HFFc6 (cell line): ENCODE measurements at regions not wholly inside any gene's neighbourhood (a gene's known extent, or its start where the extent isn't known, plus 50 kb on each side); places are given as distances from the start of the nearest gene placed in this dataset.

ENCODE experiments used
- DNase-seq: peaks from one replicate; pipeline ENCODE4 v3.0.0-alpha.2; 2018
- H3K27ac Mint-ChIP-seq: 2 replicates; pipeline ENCODE4 v1.8.0; 2020; ENCODE audit warnings: mild to moderate bottlenecking, mixed read lengths
- H3K27me3 Mint-ChIP-seq: 2 replicates; pipeline ENCODE4 v1.8.0; 2021; ENCODE audit warnings: mild to moderate bottlenecking, moderate library complexity, mixed read lengths; ENCODE audit not compliant: insufficient read depth
- H3K36me3 Mint-ChIP-seq: 2 replicates; pipeline ENCODE4 v1.8.0; 2021; ENCODE audit warnings: low read depth, mixed read lengths
- H3K4me1 Mint-ChIP-seq: 2 replicates; pipeline ENCODE4 v1.8.0; 2020; ENCODE audit warnings: low read depth, mixed read lengths
- H3K4me3 Mint-ChIP-seq: 2 replicates; pipeline ENCODE4 v1.8.0; 2020; ENCODE audit warnings: mild to moderate bottlenecking, moderate library complexity, mixed read lengths
- H3K9me3 Mint-ChIP-seq: 2 replicates; pipeline ENCODE4 v1.8.0; 2020; ENCODE audit warnings: mild to moderate bottlenecking, mixed read lengths
- TF ChIP-seq, protein P1 (sequence below): fragments of 200-600 bp; sonication (generic); IDR thresholded peaks from 2 replicates; pipeline ENCODE4 v1.5.0; 2021; ENCODE audit warnings: antibody characterized with exemption, mild to moderate bottlenecking

DNA sequence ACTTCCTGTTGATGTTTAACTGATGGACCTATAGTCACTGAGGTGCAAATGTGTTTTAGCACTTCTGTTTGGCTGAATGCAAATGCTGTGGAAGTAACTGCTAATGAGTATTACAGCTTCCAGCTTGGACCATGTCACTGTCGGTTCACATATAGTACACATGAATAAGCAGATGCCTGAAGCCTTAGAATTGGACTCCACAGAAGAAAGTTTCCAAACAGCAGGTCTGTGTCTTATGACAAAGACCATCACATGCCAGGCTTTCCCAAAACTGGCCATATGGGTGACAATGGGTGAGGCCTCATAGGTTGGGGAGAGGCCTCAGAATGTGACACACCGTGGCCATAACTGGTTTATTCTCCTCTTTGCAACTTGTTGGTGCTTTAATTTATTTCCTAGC is 241.8 kb downstream of the WNT5A start:
- Mint-ChIP-seq H3K4me3 (no peak overlapping the region; the same call in 1 of the 2 replicates), H3K27me3 (no peaks in the 10 kb centered on the region), H3K36me3 (0 out of 2 replicates have a peak, but pooled peaks cover 9% of the 10 kb centered on the region), H3K27ac (no peak overlapping the region), H3K9me3 (peaks cover 8% of the 10 kb centered on the region), H3K4me1 (peaks cover 7% of the 10 kb centered on the region; the same call in 1 of the 2 replicates)
- DNase-seq, result no peak
- TF ChIP-seq, protein P1, sequence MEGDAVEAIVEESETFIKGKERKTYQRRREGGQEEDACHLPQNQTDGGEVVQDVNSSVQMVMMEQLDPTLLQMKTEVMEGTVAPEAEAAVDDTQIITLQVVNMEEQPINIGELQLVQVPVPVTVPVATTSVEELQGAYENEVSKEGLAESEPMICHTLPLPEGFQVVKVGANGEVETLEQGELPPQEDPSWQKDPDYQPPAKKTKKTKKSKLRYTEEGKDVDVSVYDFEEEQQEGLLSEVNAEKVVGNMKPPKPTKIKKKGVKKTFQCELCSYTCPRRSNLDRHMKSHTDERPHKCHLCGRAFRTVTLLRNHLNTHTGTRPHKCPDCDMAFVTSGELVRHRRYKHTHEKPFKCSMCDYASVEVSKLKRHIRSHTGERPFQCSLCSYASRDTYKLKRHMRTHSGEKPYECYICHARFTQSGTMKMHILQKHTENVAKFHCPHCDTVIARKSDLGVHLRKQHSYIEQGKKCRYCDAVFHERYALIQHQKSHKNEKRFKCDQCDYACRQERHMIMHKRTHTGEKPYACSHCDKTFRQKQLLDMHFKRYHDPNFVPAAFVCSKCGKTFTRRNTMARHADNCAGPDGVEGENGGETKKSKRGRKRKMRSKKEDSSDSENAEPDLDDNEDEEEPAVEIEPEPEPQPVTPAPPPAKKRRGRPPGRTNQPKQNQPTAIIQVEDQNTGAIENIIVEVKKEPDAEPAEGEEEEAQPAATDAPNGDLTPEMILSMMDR, result no peak

DNA sequence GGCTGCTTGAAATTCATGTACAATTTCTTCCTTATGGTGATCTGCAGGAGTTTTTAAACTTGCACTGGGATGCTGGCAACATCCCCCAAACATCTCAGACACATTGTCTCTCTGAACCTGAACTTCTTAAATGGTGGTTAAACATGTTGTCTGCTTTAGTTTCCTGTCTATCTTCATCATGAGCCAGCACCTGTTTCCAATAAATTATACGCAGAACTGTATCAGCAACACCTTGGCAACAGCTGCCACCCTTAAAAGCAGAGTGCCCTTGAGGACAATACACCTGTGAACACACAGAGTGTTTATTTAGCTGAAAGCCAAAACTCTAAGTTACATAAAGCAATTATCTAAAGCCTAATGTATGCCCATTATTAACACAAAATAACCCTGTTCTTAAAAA is 242.9 kb downstream of the WNT5A start:
- no peak overlapping the region for H3K4me3 Mint-ChIP-seq
- no peak for DNase-seq
- no peaks in the 10 kb centered on the region for H3K27me3 Mint-ChIP-seq

DNA sequence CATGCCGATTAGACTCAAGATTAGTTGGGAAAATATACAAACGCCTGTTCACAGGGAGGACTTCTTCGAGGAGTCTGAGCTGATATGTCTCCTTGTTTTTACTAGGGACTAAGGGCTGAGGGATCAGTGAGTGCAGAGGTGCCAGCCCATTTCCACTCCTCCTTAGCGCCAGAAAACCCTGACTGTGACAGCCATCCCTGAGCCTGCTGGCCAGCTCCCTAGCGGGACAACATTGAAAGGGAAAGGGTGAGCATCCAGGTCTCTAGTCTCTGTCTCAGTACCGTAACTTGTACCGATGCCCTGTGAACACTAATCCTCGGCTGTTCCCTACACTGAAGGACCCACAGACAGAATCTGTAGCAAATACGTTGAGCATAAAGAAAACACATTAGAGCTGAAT is 243.4 kb downstream of the WNT5A start:
- no peak overlapping the region for H3K27ac Mint-ChIP-seq
- peaks cover 7% of the 10 kb centered on the region; the same call in 1 of the 2 replicates for H3K4me1 Mint-ChIP-seq
- H3K36me3 Mint-ChIP-seq, result 0 out of 2 replicates have a peak, but pooled peaks cover 4% of the 10 kb centered on the region
- no peak overlapping the region for H3K4me3 Mint-ChIP-seq
- TF ChIP-seq, protein P1, result no peak
- H3K9me3 Mint-ChIP-seq, result peaks cover 4% of the 10 kb centered on the region; the same call in 1 of the 2 replicates
- DNase-seq, result no peak
- H3K27me3 Mint-ChIP-seq, result no peaks in the 10 kb centered on the region

More for the DNA sequence above, 242.9 kb downstream of the WNT5A start:
- TF ChIP-seq, protein P1, result no peak
- Mint-ChIP-seq H3K4me1 (peaks cover 7% of the 10 kb centered on the region; the same call in 1 of the 2 replicates), H3K36me3 (0 out of 2 replicates have a peak, but pooled peaks cover 4% of the 10 kb centered on the region), H3K27ac (no peak overlapping the region), H3K9me3 (peaks cover 4% of the 10 kb centered on the region; the same call in 1 of the 2 replicates)

DNA sequence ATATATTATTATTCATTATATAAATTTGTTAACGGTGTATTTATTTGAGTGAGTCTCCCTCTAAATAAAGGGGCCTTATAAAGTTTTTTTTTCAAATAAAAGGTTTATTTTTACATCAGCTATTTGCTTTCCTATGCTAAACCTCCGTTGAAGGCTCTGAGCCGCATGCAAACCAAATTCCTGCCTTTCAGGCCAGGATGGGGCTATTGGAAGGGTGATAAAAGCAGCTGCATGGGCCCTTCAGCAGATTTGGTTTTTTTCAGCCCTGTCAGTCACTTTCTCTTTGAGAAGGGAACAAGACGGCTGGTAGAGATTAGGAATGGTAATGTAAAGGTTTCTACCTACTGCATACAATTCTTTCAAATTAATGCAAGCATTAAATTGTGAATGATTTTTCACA is 244.2 kb downstream of the WNT5A start:
- Mint-ChIP-seq H3K27me3 (no peaks in the 10 kb centered on the region), H3K4me3 (no peak overlapping the region), H3K9me3 (peaks cover 1% of the 10 kb centered on the region; the same call in 1 of the 2 replicates), H3K4me1 (peaks cover 7% of the 10 kb centered on the region; the same call in 1 of the 2 replicates), H3K36me3 (0 out of 2 replicates have a peak, but pooled peaks cover 2% of the 10 kb centered on the region), H3K27ac (no peak overlapping the region)
- TF ChIP-seq, protein P1, result no peak
- no peak for DNase-seq

DNA sequence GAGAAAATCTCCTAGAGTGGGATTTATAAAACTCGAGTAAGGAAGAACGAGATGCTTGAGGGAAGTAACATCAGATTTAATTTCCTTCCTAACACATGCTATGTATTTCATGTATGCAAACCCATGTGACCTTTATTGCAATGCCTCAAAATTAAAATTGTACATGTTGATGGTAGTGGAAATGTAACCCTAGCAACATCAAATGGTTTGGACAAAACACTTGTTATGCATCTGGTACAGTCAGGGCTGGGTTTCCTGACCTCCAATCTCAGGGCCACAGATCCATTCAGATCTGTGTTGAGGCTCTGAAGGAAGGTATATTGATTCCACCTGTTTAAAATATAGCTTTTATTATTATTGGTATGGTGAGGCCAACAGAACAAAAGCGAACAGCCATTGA is 246.0 kb downstream of the WNT5A start:
- Mint-ChIP-seq H3K9me3 (no peaks in the 10 kb centered on the region), H3K4me1 (peaks cover 10% of the 10 kb centered on the region; the same call in 1 of the 2 replicates), H3K4me3 (no peak overlapping the region), H3K27ac (no peak overlapping the region), H3K27me3 (no peaks in the 10 kb centered on the region), H3K36me3 (no peaks in the 10 kb centered on the region)
- DNase-seq, result no peak
- TF ChIP-seq, protein P1, result no peak
